IPS-11a (cell line): ENCODE measurements at regions not wholly inside any gene's neighbourhood (a gene's known extent, or its start where the extent isn't known, plus 50 kb on each side); places are given as distances from the start of the nearest gene placed in this dataset.

ENCODE experiments used
- H3K4me3 ChIP-seq: one replicate; pipeline ENCODE4 v1.5.1; 2013; ENCODE audit warnings: low read depth, low read length, control low read depth

DNA sequence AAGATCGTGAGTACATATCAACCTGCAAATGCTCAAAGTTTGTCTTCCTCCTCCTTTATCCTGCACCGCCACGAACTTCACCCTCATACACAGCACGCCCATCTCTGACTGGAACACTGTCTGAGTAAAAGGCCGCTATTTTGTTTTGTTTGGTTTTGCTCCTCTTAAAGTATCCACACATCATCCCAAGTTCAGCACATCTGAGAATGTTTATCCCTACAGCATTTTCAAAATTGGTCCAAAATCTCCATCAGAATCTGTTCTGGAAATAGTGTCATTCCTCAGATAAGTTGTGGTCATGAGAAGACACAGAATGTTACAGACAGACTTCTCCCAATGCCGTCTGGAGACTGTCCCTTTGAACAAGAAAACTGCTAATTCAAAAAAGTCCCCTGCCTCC is 251.6 kb upstream of the ARID1B start:
- no peak overlapping the region for H3K4me3 ChIP-seq

DNA sequence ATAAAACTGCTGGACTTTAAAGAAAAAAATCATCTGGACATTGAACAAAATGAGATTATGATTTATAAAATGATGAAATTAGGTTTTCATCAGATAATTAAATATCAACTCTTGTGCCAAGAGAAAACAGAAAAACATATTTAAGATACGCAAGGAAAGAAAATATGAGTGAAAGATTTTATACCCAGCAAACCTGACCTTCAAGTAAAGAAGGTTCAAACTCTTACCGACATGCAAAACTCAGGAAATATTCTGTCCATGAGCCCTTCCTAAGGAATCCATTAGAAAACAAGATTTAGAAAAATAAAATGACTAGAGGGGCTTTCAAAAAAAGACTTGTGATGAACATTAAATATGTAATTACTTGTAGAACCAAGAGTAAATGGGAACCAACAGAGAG is 257.2 kb upstream of the ARID1B start:
- no peak overlapping the region for H3K4me3 ChIP-seq

DNA sequence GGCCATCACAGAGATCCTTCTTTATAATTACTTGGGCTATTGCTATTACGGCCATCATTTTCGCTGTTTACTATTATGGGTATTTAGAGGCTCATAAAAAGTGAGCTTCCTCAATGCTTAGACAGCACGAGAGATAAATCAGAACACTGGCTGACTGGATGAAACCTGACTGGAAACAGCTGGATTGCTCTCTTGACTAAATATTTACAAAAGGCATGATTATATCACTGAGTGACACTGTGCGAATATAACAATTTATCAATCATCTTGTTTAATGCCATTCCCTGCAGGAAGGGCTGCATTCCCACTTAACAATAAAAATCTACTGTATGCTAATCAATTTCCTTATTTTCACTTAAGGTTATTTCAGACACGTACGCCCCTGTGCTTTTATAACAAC is 260.1 kb upstream of the ARID1B start:
- no peak overlapping the region for H3K4me3 ChIP-seq

DNA sequence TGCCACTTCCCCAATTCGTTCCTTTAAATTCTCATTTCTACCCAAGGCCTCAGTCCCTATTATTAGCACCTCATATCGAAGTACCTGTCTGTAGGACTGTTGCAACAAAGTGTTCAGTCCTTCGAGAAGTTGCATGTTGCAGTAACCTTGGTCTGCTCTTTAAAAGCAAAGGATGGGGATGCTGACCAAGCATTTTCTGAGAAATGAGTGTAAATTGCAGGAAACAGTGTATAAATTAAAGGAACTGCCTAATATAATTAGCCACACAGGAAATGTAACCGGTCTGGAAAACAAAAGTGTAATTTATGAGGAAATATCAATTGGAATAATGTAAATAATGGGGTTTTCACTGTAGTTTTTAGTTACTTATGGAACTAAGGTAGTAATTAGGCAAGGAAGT is 261.9 kb upstream of the ARID1B start:
- H3K4me3 ChIP-seq, result no peak overlapping the region

DNA sequence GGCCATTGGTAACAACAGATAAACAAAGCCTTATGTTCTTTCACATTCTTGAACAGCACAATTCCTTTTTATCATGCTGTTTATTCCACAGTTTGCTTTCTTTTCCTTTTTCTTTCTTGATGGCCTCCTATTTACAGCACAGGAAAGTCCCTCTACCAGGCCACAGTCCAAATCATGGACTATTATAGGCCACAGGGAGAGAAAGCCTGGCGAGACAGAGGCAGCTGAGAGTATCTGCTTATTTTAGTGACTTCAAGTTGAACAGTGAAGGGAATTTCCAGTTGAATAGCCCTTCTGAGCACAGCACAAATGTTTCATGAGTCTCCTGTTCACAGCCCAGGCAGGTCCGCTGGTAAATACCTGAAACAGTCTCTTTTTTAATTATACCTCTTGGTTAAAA is 263.7 kb upstream of the ARID1B start:
- H3K4me3 ChIP-seq, result no peak overlapping the region

DNA sequence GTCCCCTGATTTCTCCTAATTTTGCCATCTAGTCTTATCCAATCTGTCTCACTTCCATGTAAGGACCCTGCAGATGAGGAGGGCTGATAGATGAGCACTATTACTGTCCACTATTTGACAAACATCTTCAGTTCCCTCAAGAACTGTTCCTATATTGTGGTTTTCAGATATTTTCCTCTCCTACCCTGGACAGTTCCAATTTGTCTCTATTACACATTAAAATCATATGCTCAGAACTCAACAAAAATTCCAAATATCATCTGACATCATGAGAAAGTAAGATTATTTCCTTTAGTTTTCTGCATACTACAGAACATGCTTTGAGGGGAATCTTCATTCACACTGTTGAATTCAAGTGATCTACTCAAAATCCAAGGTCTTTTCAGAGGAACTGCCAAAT is 265.6 kb upstream of the ARID1B start:
- H3K4me3 ChIP-seq, result no peak overlapping the region

DNA sequence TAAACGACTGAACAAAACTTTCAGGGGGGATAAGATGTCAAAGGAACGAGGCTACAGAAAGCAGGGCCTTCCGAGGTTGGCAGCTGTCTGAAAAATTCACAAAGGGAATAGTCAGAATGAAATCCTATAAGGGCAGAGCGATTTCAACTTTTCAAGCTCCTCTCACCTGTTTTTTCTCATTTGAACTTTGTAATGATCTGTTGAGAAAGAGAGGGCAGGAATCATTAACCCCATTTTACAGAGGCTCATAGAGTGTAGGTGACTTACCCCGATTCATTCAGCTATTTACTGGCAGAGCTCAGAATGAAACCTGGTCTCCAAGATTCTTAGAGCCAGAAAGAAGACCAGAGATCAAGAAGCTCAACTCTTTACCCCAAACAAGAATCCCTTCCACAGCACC is 266.1 kb upstream of the ARID1B start:
- H3K4me3 ChIP-seq, result no peak overlapping the region

DNA sequence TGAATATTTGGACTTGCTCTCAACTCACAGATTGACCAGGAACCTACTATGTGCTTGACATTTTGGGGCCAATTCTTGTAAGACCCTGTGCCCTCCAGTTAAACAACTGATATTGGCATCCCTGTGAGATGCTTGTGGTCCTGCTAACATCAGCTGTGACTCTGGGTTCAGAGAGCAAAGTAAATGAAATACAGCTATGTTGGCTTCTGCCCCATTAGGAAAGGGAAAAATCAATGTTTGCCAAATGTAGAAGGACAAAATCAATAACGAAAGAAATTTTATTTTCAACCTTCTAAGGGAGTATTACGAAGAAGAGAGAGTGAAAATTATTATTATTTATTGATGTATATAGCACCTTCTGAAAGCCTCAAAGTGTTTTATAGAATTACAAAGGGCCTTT is 266.9 kb upstream of the ARID1B start:
- no peak overlapping the region for H3K4me3 ChIP-seq

DNA sequence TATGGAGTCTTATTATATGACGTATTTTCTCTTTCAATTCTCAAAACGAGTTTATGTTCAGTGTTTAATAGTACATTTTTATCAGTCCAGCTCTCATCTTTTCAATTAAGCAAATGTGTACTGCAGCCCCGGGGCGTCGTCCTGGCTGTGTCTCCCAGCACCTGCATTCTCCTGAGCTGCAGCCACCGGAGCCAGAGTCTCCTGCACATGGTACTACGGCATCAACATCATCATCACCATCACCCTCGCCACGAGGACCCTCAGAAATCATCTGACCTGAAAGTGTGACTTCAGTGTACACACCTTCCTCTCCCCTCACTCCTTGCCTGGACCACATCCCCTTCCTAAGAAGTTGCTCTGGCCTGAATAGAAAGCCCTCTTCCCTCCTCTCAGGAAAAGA is 267.7 kb upstream of the ARID1B start:
- H3K4me3 ChIP-seq, result no peak overlapping the region

DNA sequence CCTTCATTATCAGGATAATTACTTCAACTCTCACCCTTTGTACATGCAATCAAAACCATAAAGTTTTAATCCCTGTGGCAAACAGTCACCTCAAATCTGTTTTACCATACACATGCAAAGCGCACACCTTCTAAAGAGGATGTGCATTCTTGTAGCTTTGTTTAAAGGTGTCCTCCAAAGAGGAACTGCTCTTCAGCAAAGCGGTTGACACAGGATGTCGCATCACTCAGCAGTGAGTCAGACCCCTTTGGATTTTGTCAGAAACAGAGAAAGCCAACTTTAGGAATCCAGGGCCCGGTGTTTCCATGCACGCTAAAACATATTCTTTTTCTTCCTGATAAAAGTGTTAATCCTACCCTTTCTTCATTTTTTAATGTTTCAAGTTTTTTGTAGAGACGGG is 268.3 kb upstream of the ARID1B start:
- H3K4me3 ChIP-seq, result no peak overlapping the region

DNA sequence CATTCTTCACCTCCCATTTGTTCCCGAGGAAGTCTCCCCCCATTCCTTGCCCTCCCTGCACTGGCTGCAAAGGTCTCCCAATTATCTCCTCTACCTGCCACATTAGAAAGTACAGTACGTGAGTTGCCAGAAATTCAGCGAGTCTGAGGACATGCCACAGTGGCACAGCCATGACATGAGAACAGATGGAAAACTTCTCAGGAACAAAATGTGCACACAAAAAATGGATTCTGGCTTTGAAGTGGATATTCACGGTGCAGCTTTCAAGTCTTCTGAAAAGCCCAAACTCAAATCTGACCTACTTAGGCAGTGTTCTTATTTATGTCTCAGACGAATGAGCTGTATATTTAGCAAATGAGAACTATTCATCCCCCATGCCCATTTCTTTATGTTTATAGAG is 269.1 kb upstream of the ARID1B start:
- no peak overlapping the region for H3K4me3 ChIP-seq

DNA sequence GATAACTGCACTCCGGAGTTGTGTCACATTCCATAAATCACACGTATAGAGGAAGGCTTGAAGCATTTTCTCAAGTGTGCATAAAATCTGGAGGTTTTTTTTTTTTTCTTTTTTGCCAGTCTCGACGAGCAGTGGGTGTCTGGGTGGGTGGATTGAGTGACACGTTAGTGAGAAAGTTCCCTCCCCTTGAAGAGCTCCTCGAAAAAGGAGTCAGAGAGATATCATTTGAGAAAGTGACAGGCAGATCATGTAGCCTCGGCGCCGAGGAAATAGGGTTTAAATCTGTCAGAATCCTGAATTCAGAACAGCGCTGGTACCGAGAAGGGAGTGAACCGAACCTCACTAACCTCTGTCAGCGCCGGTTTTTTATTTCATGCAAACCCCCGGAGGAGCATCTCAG is 269.5 kb upstream of the ARID1B start:
- no peak overlapping the region for H3K4me3 ChIP-seq

DNA sequence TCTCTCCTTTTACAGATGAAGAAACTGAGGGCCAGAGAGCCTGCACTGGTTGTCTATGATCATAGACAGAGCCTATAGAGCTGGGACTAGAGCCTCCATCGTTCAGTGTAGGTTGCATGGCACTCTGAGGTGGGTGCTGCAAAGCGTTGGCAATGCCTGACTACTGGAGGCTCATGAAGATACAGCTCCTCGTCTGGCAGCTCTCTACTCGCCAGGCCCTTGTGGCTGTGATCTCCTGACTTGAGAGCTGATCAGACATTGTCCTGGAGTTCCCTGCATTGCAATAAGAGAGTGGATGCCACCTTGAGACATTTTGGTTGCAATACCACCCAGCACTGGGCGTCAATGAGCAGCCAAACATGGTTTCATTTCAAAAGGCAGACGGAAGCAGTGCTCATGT is 270.1 kb upstream of the ARID1B start:
- H3K4me3 ChIP-seq, result no peak overlapping the region

DNA sequence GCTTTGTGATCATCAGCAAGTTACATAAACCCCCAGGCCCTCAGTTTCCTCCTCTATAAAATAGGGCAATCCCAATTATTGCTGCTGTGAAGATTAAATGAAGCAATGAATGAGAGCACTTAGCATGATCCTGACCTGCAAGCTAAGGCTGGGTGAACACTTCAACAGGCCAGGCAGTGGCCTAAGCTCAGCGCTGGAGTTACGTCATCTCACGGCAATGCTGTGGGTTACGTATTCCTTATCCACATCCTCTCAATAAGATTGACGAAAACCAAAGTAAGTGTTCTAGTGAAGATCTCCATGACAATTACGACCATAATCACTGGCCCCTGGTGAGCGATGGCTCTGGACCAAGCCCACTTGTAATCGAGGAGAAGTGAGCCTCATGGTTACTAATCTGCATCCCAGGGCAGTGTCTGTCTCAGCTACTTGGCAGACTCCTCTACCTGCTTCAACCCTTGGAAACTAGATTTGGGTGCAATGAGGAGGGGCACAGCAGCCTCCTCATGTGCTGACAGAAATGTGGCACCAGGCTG is 274.1 kb upstream of the ARID1B start:
- no peak overlapping the region for H3K4me3 ChIP-seq

DNA sequence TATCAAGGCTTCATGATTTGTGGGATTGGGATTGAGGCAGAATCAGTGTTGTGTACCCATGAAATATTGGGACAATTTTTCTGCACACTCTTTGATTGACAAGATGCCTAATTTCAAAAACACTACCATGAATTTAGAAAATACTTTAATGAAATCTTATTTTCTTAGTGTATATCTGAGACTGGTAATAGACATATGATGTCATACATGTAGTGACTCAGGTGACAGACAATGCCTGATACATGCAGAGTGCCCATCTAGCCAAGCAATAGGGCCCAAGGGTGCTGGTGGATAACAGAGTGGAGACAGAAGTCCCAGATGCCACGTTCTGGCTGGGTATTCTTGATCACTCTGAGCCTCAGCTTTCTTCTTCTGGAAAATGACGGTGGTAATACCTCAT is 279.6 kb upstream of the ARID1B start:
- no peak overlapping the region for H3K4me3 ChIP-seq

DNA sequence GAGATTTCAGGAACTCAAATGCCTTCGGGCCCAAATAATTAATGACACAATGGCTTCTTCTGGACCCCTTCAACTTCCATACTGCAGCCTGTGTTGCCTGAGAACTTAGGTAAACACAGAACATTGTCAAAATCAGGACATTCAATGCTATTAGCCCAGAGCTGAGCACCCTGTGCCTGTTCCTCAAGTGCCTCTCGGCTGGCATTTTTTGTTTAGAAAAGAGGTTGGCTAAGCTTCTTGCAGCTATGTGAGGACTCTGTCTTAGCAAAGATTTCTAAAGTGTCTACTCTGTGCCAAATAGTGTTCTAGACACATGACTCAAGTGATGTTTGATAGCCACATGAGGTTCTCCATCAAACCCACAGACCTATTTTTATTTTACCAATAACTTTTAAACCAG is 289.3 kb upstream of the ARID1B start:
- H3K4me3 ChIP-seq, result no peak overlapping the region

DNA sequence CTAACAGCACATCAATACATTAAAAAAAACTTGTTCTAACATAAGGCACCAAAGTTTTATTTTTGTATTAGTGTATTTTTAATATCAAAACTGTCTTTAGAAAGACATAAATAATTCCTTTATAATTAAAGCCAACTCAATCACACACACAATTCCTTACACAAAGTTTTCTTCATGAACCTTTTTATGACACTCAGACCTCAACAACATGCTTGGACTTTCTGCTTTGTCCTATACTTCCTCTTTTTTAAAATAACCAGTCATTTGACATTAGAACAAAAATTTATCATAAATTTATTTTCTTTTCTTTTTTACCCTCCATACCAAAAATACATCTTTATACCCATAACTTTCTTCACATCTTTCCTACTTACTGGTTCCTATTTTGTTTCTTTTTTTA is 292.0 kb upstream of the ARID1B start:
- H3K4me3 ChIP-seq, result no peak overlapping the region

DNA sequence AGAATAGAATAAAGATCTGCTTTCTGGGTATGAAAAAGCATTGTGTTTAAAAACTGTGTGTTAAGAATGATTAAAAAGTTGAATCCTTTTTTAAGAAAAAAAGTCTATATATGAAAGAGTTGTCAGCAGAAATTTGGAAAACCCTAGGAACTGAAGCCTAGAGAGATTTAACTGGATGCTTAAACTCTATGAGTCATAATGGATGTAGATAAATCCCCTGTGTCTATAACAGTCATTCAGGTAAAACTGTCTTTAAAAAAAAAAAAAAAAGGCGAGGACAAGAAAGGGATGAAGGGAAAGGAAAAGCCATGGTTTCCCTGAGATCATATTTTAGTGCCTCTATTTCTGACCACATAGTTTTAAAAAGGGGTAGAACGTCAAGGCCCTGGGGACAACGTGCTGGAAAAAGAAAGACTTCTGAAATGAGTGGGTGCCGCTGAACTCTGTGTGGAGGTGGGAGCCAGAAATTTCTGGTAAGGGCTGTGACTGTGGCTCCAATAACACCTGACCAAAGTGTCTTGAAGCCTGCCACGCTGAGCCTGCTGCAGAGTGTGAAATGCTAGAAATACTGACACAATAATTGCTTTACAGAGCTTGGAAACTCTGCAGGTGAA is 302.6 kb upstream of the ARID1B start:
- no peak overlapping the region for H3K4me3 ChIP-seq

DNA sequence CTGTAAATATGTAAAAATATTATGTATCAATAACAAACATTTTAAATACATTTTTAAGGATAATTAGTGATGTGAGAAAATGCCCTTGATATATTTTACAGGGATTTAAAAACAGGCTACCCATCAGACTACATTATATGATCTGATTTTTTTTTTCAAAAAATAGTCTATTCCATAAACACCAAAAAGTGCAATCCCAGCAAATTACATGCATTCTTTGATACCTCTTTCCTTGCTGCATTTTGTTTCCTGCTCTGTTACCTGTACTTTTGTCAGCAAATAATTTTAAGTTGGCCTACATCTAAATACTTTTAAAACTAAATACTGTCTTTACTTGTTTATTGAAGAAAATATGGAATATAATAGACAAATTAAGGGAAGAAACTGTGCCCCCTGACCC is 306.2 kb upstream of the ARID1B start:
- H3K4me3 ChIP-seq, result no peak overlapping the region

DNA sequence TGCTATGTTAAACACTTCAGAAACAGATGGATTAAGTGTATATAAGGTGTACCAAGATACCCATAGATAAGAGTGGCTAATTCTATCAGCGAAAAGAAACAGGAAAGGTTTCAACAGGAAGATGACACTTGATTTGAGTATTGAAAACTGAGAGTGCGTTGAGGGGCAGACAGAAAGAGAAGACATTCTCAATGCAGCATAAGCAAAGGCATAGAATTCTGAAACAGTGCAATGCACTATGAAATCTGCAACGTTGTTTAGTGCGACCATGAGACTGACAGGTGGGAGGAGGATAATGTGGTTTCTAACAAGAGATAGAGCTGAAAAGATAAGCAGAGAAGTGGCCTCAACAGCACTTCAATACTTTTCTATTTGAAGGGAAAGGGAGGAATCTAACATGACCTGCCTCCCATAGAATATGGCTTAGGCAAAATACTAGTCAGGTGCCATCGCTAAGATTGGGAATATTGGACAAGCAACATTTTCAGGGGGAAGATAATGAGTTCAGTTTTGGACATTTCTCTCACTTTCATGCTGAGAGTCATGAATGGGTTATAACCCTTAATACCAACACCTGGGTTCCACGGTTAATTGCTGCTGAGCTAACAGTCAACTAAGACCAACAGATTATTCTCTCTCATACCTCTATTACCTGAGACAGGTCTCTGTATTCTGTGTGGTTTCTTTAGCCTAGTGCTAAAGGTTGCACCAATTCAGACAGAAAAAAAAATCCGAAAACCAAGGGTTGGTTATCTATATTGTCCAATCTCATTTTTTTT is 312.9 kb upstream of the ARID1B start:
- H3K4me3 ChIP-seq, result no peak overlapping the region

DNA sequence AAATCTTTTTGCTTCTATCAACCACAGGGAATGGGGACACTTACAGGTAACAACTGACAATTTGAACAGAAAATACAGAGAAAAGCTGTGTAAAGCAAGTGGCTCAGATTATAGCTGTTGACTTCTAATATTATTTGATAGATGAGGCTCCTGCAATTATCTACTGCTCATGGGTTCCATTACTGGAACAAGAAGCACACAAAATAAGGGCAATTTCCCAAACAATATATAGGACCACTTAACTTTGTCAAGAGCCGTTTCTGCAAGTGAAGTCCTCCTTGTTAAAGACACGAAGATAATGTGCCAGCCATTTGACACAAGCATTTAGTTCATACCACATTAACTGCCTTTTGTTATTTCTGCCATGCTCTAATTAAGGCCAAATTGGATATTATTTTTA is 315.5 kb upstream of the ARID1B start:
- H3K4me3 ChIP-seq, result no peak overlapping the region

DNA sequence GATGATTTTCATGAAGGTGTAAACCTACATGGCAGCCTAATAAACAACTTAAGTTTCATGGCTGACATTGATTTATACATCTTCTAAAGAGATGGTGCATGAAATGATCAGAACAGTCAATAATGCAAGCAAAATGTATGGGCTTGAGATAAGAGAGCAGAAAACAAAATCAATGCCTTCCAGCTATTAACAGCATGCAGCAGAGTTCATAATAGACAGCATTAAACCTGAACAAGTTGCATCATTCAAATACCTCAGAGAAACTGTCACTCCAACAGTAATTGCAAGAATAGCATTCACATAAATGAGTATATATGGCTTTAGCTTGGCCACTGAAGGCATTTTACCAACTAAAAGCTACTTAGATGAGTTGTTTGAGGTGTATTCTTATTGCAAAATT is 319.6 kb upstream of the ARID1B start:
- no peak overlapping the region for H3K4me3 ChIP-seq

DNA sequence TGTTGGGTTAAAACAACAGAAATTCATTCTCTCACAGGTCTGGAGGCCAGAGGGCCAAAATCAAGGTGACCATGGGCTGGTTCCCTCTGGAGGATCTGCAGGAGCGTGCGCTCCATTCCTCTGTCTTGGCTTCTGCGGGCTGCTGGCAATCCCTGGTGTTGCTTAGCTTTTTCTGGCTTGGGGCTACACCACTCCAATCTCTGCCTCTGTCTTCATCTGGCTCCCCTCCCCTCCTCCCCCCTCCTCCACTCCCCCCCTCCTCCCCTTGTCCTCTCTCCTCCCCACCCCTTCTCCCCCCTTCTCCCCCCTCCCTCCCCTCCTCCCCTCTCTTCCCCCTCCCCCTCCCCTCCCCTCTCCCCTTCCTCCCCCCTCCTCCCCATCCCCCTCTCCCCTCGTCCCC is 321.3 kb upstream of the ARID1B start:
- H3K4me3 ChIP-seq, result no peak overlapping the region
